ENCODE measurements at regions not wholly inside any gene's neighbourhood (a gene's known extent, or its start where the extent isn't known, plus 50 kb on each side); places are given as distances from the start of the nearest gene placed in this dataset.

GRCh38 chr10:108708363-108708762, 1214.9 kb downstream of the XPNPEP1 start:
- FAIRE-seq, result no peak
- DNase-seq (ENCODE audit: low spot score), result no peak

GRCh38 chr10:108696792-108697477, 1226.4 kb downstream of the XPNPEP1 start:
- DNase-seq (ENCODE audit: low spot score), result no peak
- FAIRE-seq, result no peak

GRCh38 chr10:108691126-108691525, 1232.2 kb downstream of the XPNPEP1 start:
- DNase-seq (ENCODE audit: low spot score) (no peak), FAIRE-seq (no peak)

- FAIRE-seq, result no peak
- DNase-seq (ENCODE audit: low spot score), result no peak
Observed at GRCh38 chr10:108690530-108690929, 1232.8 kb downstream of the XPNPEP1 start.

GRCh38 chr10:108689891-108690290, 1233.4 kb downstream of the XPNPEP1 start:
- DNase-seq (ENCODE audit: low spot score), result no peak
- no peak for FAIRE-seq

GRCh38 chr10:108688314-108688713, 1235.0 kb downstream of the XPNPEP1 start:
- DNase-seq (ENCODE audit: low spot score) (no peak), FAIRE-seq (no peak)

- FAIRE-seq (no peak), DNase-seq (ENCODE audit: low spot score) (no peak)
Observed at GRCh38 chr10:108685863-108686531, 1237.3 kb downstream of the XPNPEP1 start.

GRCh38 chr10:108684431-108684830, 1238.9 kb downstream of the XPNPEP1 start:
- no peak for FAIRE-seq

GRCh38 chr10:108673741-108674140, 1249.6 kb downstream of the XPNPEP1 start:
- FAIRE-seq (no peak), DNase-seq (ENCODE audit: low spot score) (no peak)

More at GRCh38 chr10:108684431-108684830, 1238.9 kb downstream of the XPNPEP1 start:
- DNase-seq (ENCODE audit: low spot score), result no peak

- FAIRE-seq (no peak), DNase-seq (ENCODE audit: low spot score) (no peak)
Observed at GRCh38 chr10:108663587-108663986, 1259.7 kb downstream of the XPNPEP1 start.

GRCh38 chr10:108662975-108663374, 1260.3 kb downstream of the XPNPEP1 start:
- FAIRE-seq (no peak), DNase-seq (ENCODE audit: low spot score) (no peak)

GRCh38 chr10:108655057-108655456, 1268.3 kb downstream of the XPNPEP1 start:
- FAIRE-seq (no peak), DNase-seq (ENCODE audit: low spot score) (no peak)

GRCh38 chr10:108653531-108653930, 1269.8 kb downstream of the XPNPEP1 start:
- no peak for DNase-seq (ENCODE audit: low spot score)
- FAIRE-seq, result no peak

GRCh38 chr10:108639010-108639409, 1284.3 kb downstream of the XPNPEP1 start:
- no peak for DNase-seq (ENCODE audit: low spot score)
- no peak for FAIRE-seq

GRCh38 chr10:108638225-108638624, 1285.1 kb downstream of the XPNPEP1 start:
- FAIRE-seq (no peak), DNase-seq (ENCODE audit: low spot score) (no peak)

GRCh38 chr10:108633046-108633445, 1290.3 kb downstream of the XPNPEP1 start:
- FAIRE-seq, result no peak
- DNase-seq (ENCODE audit: low spot score), result no peak

- FAIRE-seq, result no peak
Observed at GRCh38 chr10:108632144-108632543, 1291.2 kb downstream of the XPNPEP1 start.

GRCh38 chr10:108631332-108631731, 1292.0 kb downstream of the XPNPEP1 start:
- FAIRE-seq (no peak), DNase-seq (ENCODE audit: low spot score) (no peak)

More at GRCh38 chr10:108632144-108632543, 1291.2 kb downstream of the XPNPEP1 start:
- DNase-seq (ENCODE audit: low spot score), result no peak

- no peak for DNase-seq (ENCODE audit: low spot score)
- no peak for FAIRE-seq
Observed at GRCh38 chr10:108629834-108630233, 1293.5 kb downstream of the XPNPEP1 start.

GRCh38 chr10:108624052-108624451, 1299.3 kb downstream of the XPNPEP1 start:
- no peak for FAIRE-seq
- no peak for DNase-seq (ENCODE audit: low spot score)

- no peak for FAIRE-seq
- DNase-seq (ENCODE audit: low spot score), result no peak
Observed at GRCh38 chr10:108620821-108621534, 1302.3 kb downstream of the XPNPEP1 start.

GRCh38 chr10:108616559-108617285, 1306.6 kb downstream of the XPNPEP1 start:
- FAIRE-seq (no peak), DNase-seq (ENCODE audit: low spot score) (no peak)
